Osteoblast (primary cell): ENCODE measurements at regions not wholly inside any gene's neighbourhood (a gene's known extent, or its start where the extent isn't known, plus 50 kb on each side); places are given as distances from the start of the nearest gene placed in this dataset.
A peak's percentile ranks its signal among the peaks of the same experiment; 100 is the strongest.
"Not testable (repeated sequence)": the region's sequence is repeated elsewhere in the genome, so short reads cannot be mapped to it uniquely, and the experiment has no call there.

Source experiments
- DNase-seq: peaks from one replicate; pipeline ENCODE4 v3.0.0; 2011; ENCODE audit warnings: low spot score, mixed read lengths; ENCODE audit not compliant: insufficient read length; ENCODE audit errors: missing footprints
- H2AFZ ChIP-seq: 2 replicates; pipeline ENCODE4 v1.6.0; 2011; ENCODE audit warnings: mild to moderate bottlenecking, low read length
- H3K27ac ChIP-seq: 2 replicates; pipeline ENCODE4 v1.5.1; 2011; ENCODE audit warnings: mild to moderate bottlenecking, low read depth, low read length, moderate library complexity
- H3K27me3 ChIP-seq: 2 replicates; pipeline ENCODE4 v1.6.0; 2012; ENCODE audit warnings: mild to moderate bottlenecking, control low read depth, inconsistent platforms, low read length, moderate library complexity; ENCODE audit not compliant: insufficient read depth
- H3K36me3 ChIP-seq: 2 replicates; pipeline ENCODE4 v1.5.1; 2011; ENCODE audit warnings: mild to moderate bottlenecking, low read length, control low read depth, moderate library complexity; ENCODE audit not compliant: insufficient read depth
- H3K4me1 ChIP-seq: 2 replicates; pipeline ENCODE4 v1.5.1; 2011; ENCODE audit warnings: mild to moderate bottlenecking, low read length, control low read depth, moderate library complexity; ENCODE audit not compliant: insufficient read depth
- H3K4me2 ChIP-seq: 2 replicates; pipeline ENCODE4 v1.6.0; 2011; ENCODE audit warnings: mild to moderate bottlenecking, low read length; ENCODE audit not compliant: insufficient read depth
- H3K4me3 ChIP-seq: fragments of 200-600 bp; sonication (generic); 3 replicates; pipeline ENCODE4 v1.5.1; 2012; ENCODE audit warnings: mild to moderate bottlenecking, low read length, inconsistent platforms; ENCODE audit not compliant: insufficient read depth
- H3K79me2 ChIP-seq: 2 replicates; pipeline ENCODE4 v1.6.0; 2012; ENCODE audit warnings: mild to moderate bottlenecking, low read length, control low read depth, inconsistent platforms; ENCODE audit not compliant: insufficient read depth
- H3K9me3 ChIP-seq: 2 replicates; pipeline ENCODE4 v1.5.1; 2011; ENCODE audit warnings: low read depth, low read length, control low read depth
- H4K20me1 ChIP-seq: 2 replicates; pipeline ENCODE4 v1.6.0; 2012; ENCODE audit warnings: mild to moderate bottlenecking, low read length, control low read depth; ENCODE audit not compliant: insufficient read depth
- CTCF ChIP-seq: IDR thresholded peaks from 2 replicates; pipeline ENCODE4 v1.5.1; 2011; ENCODE audit warnings: mild to moderate bottlenecking, low read depth, low read length, moderate library complexity; ENCODE audit errors: extremely low read depth

- Histone ChIP-seq H3K79me2 (peaks cover 2% of the 10 kb centered on the region), H3K4me2 (no peak overlapping the region), H3K36me3 (peaks cover 12% of the 10 kb centered on the region), H3K27me3 (no peaks in the 10 kb centered on the region), H3K4me3 (no peak overlapping the region), H3K9me3 (no peaks in the 10 kb centered on the region), H3K27ac (no peak overlapping the region), H4K20me1 (no peaks in the 10 kb centered on the region), H2AFZ (no peak overlapping the region), H3K4me1 (no peaks in the 10 kb centered on the region)
- no peak for DNase-seq
- TF ChIP-seq CTCF = no peak
Observed at GRCh38 chr12:100068305-100068704, 74.4 kb downstream of the BLTP3B start.

- H3K79me2 ChIP-seq = no peaks in the 10 kb centered on the region
- no peaks in the 10 kb centered on the region for H4K20me1 ChIP-seq
- no peak overlapping the region for H3K4me2 ChIP-seq
- TF ChIP-seq CTCF = no peak
- H3K4me1 ChIP-seq = peaks cover 14% of the 10 kb centered on the region
- no peak overlapping the region for H2AFZ ChIP-seq
- H3K27ac ChIP-seq = no peak overlapping the region
- no peak overlapping the region for H3K4me3 ChIP-seq
- H3K27me3 ChIP-seq = no peaks in the 10 kb centered on the region
- H3K36me3 ChIP-seq = peaks cover 18% of the 10 kb centered on the region
- no peaks in the 10 kb centered on the region for H3K9me3 ChIP-seq
- DNase-seq = no peak
Observed at GRCh38 chr12:100061814-100062213, 77.1 kb upstream of the ANKS1B start.

- Histone ChIP-seq H2AFZ (no peak overlapping the region), H3K4me2 (peak overlapping the region; percentile 56), H3K4me1 (peaks cover 14% of the 10 kb centered on the region), H3K27me3 (no peaks in the 10 kb centered on the region), H3K79me2 (no peaks in the 10 kb centered on the region), H3K9me3 (no peaks in the 10 kb centered on the region), H4K20me1 (no peaks in the 10 kb centered on the region), H3K27ac (peak overlapping the region; percentile 52), H3K4me3 (no peak overlapping the region), H3K36me3 (peaks cover 29% of the 10 kb centered on the region)
- TF ChIP-seq CTCF = peak; percentile 58
- peak; percentile 94 for DNase-seq
Observed at GRCh38 chr12:100058482-100059029, 73.8 kb upstream of the ANKS1B start.

- H3K36me3 ChIP-seq = peaks cover 19% of the 10 kb centered on the region
- not testable (repeated sequence) for H3K27me3 ChIP-seq
Observed at GRCh38 chr12:100046202-100046601, 61.5 kb upstream of the ANKS1B start.

More at GRCh38 chr12:100046202-100046601, 61.5 kb upstream of the ANKS1B start:
- H3K27ac ChIP-seq, H2AFZ ChIP-seq, H3K4me2 ChIP-seq, DNase-seq, H3K4me3 ChIP-seq, H3K79me2 ChIP-seq, H4K20me1 ChIP-seq, H3K4me1 ChIP-seq, H3K9me3 ChIP-seq: not testable (repeated sequence)
